GM23338 (cell line): ENCODE measurements at regions not wholly inside any gene's neighbourhood (a gene's known extent, or its start where the extent isn't known, plus 50 kb on each side); places are given as distances from the start of the nearest gene placed in this dataset.

Experiments
- ATAC-seq: fragments of 200-7000 bp; cut with Tn5 transposase; 3 replicates; pipeline ENCODE4 v1.9.1; 2020
- DNase-seq: peaks from one replicate; pipeline ENCODE4 v3.0.0-alpha.2; 2015; ENCODE audit warnings: low spot score
- H2AFZ ChIP-seq: fragments of 200-600 bp; sonication (generic); 2 replicates; pipeline ENCODE4 v1.8.0; 2016; ENCODE audit warnings: antibody characterized with exemption, mild to moderate bottlenecking, moderate library complexity
- H3F3A ChIP-seq: fragments of 200-600 bp; sonication (generic); replicated peaks from 2 replicates; pipeline ENCODE4 v1.8.0; 2017; ENCODE audit warnings: antibody characterized with exemption, mixed run types, low read depth
- H3K27ac ChIP-seq: fragments of 200-600 bp; sonication (generic); 2 replicates; pipeline ENCODE4 v1.6.1; 2016; ENCODE audit warnings: low read depth
- H3K27me3 ChIP-seq: fragments of 200-600 bp; sonication (generic); 2 replicates; pipeline ENCODE4 v1.8.0; 2016; ENCODE audit warnings: mild to moderate bottlenecking, mixed run types, moderate library complexity; ENCODE audit not compliant: insufficient read depth
- H3K36me3 ChIP-seq: fragments of 200-600 bp; sonication (generic); 2 replicates; pipeline ENCODE4 v1.8.0; 2016; ENCODE audit warnings: mild to moderate bottlenecking; ENCODE audit not compliant: insufficient read depth
- H3K4me1 ChIP-seq: fragments of 200-600 bp; sonication (generic); 2 replicates; pipeline ENCODE4 v1.8.0; 2016; ENCODE audit warnings: mild to moderate bottlenecking, moderate library complexity; ENCODE audit not compliant: insufficient read depth
- H3K4me2 ChIP-seq: fragments of 200-600 bp; sonication (generic); 2 replicates; pipeline ENCODE4 v1.7.1; 2017; ENCODE audit warnings: mixed run types
- H3K4me3 ChIP-seq: fragments of 200-600 bp; sonication (generic); 2 replicates; pipeline ENCODE4 v1.6.1; 2016; ENCODE audit warnings: mixed run types
- H3K79me2 ChIP-seq: fragments of 200-600 bp; sonication (generic); replicated peaks from 2 replicates; pipeline ENCODE4 v1.8.0; 2017; ENCODE audit warnings: mild to moderate bottlenecking; ENCODE audit not compliant: insufficient read depth
- H3K9me2 ChIP-seq: fragments of 200-600 bp; sonication (generic); 2 replicates; pipeline ENCODE4 v1.8.0; 2017; ENCODE audit not compliant: insufficient read depth
- H4K20me1 ChIP-seq: fragments of 200-600 bp; sonication (generic); replicated peaks from 2 replicates; pipeline ENCODE4 v1.8.0; 2017; ENCODE audit warnings: mild to moderate bottlenecking; ENCODE audit not compliant: insufficient read depth
- H3K27ac Mint-ChIP-seq: 2 replicates; pipeline ENCODE4 v1.8.0; 2020; ENCODE audit warnings: inconsistent platforms, mild to moderate bottlenecking, moderate library complexity, mixed read lengths
- H3K27me3 Mint-ChIP-seq: 3 replicates; pipeline ENCODE4 v1.8.0; 2022; ENCODE audit warnings: low read depth, mild to moderate bottlenecking, moderate library complexity, mixed read lengths, inconsistent platforms; ENCODE audit not compliant: insufficient read depth, poor library complexity
- H3K36me3 Mint-ChIP-seq: 3 replicates; pipeline ENCODE4 v1.8.0; 2021; ENCODE audit warnings: low read depth, mild to moderate bottlenecking, inconsistent platforms, moderate library complexity, mixed read lengths
- H3K4me1 Mint-ChIP-seq: 3 replicates; pipeline ENCODE4 v1.8.0; 2020; ENCODE audit warnings: mild to moderate bottlenecking, inconsistent platforms, mixed read lengths
- H3K4me3 Mint-ChIP-seq: 3 replicates; pipeline ENCODE4 v1.8.0; 2021; ENCODE audit warnings: moderate library complexity, mild to moderate bottlenecking, inconsistent platforms, mixed read lengths
- H3K9me3 Mint-ChIP-seq: 3 replicates; pipeline ENCODE4 v1.8.0; 2020; ENCODE audit warnings: moderate library complexity, mild to moderate bottlenecking, inconsistent platforms, mixed read lengths
- CREB1 ChIP-seq: fragments of 250-450 bp; sonication (Bioruptor Pico); IDR thresholded peaks from 2 replicates; pipeline ENCODE4 v1.5.0; 2020; ENCODE audit warnings: low read depth, mild to moderate bottlenecking, moderate library complexity
- ETS1 ChIP-seq: IDR thresholded peaks from 2 replicates; pipeline ENCODE4 v1.6.1; 2016; ENCODE audit warnings: antibody characterized with exemption
- JUNB ChIP-seq: IDR thresholded peaks from one replicate; pipeline ENCODE4 v1.6.1; 2016; ENCODE audit warnings: antibody characterized with exemption; ENCODE audit not compliant: unreplicated experiment
- STAT1 ChIP-seq: IDR thresholded peaks from one replicate; pipeline ENCODE4 v1.6.1; 2016; ENCODE audit warnings: antibody characterized with exemption; ENCODE audit not compliant: unreplicated experiment
- ZNF114 ChIP-seq: fragments of 250-450 bp; sonication (Bioruptor Pico); IDR thresholded peaks from 2 replicates; pipeline ENCODE4 v1.5.0; 2020; ENCODE audit warnings: mild to moderate bottlenecking, moderate library complexity
- ZNF331 ChIP-seq: fragments of 250-450 bp; sonication (Bioruptor Pico); IDR thresholded peaks from 2 replicates; pipeline ENCODE4 v1.5.0; 2020; ENCODE audit warnings: low read depth, mild to moderate bottlenecking, moderate library complexity
- ZNF462 ChIP-seq: fragments of 250-450 bp; sonication (Bioruptor Pico); IDR thresholded peaks from 2 replicates; pipeline ENCODE4 v1.5.0; 2020; ENCODE audit warnings: mild to moderate bottlenecking, moderate library complexity

- TF ChIP-seq ZNF462 (CRISPR knock-in tag) (no peak), JUNB (no peak), ZNF114 (CRISPR knock-in tag) (no peak), ETS1 (no peak)
Measured at GRCh38 chr15:62846131-62846804, 196.3 kb upstream of the TPM1 start (continued).

DNA sequence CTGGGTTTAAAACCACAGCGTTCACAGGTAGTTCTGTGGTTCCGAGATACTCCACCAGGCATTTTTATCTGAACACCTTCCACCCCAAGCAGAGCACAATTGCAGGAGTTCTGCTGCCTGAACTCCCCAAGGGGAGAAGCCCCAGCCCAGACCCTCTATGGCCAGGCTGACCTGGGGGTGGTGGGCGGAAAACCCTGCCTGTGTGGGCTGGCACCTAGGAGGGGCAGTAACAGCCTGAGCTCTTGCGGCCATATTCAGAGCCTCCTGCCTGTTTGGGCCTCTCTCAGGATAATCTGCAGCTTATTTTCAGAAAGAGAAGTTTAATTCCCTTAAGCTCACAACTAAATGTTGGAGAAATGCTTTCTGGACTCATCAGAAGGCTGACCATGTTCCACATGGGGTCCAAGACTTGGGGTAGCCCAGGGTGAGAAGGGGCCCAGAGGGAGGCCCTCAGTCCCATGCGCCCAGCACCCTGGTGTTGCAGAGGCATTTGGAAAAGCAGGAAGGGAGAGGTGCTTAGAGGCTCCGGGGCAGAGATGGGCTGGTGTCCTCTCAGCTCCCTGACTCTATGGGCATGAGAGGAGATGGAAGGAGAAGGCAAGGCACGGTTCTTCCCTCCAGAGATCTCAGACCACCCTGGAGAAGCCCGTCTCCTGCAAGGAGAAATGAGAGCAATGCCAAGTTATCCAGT, 195.6 kb upstream of the TPM1 start:
- peaks cover 10% of the 10 kb centered on the region; the same call in 2 of the 3 replicates for H3K9me3 Mint-ChIP-seq
- Histone ChIP-seq H3K9me2 (no peaks in the 10 kb centered on the region), H3K27ac (no peak overlapping the region), H3K79me2 (no peaks in the 10 kb centered on the region), H3K4me1 (peaks cover 26% of the 10 kb centered on the region), H3K36me3 (no peaks in the 10 kb centered on the region), H3F3A (0 out of 2 replicates have a peak, but pooled peaks cover 12% of the 10 kb centered on the region), H3K4me2 (no peak overlapping the region), H3K4me3 (no peak overlapping the region), H2AFZ (no peak overlapping the region), H3K27me3 (no peaks in the 10 kb centered on the region), H4K20me1 (no peaks in the 10 kb centered on the region)
- H3K36me3 Mint-ChIP-seq: peaks cover 5% of the 10 kb centered on the region; the same call in 2 of the 3 replicates
- peaks cover 19% of the 10 kb centered on the region for H3K27me3 Mint-ChIP-seq
- ATAC-seq: no peak
- DNase-seq: no peak
- H3K27ac Mint-ChIP-seq: no peak overlapping the region; the same call in 1 of the 2 replicates
- H3K4me1 Mint-ChIP-seq: peaks cover 53% of the 10 kb centered on the region
- no peak overlapping the region for H3K4me3 Mint-ChIP-seq
- TF ChIP-seq CREB1: no peak
- no peak for TF ChIP-seq ZNF331 (CRISPR knock-in tag)
- no peak for TF ChIP-seq ETS1
- TF ChIP-seq JUNB: no peak
- no peak for TF ChIP-seq STAT1
